ENCODE measurements at regions not wholly inside any gene's neighbourhood (a gene's known extent, or its start where the extent isn't known, plus 50 kb on each side); places are given as distances from the start of the nearest gene placed in this dataset.
"Not testable (repeated sequence)": the region's sequence is repeated elsewhere in the genome, so short reads cannot be mapped to it uniquely, and the experiment has no call there.

- not testable (repeated sequence) for DNase-seq
Measured at GRCh38 chr1:213601705-213602104, 386.1 kb upstream of the PROX1 start.

- DNase-seq, result no peak
Measured at GRCh38 chr1:213602796-213603486, 384.8 kb upstream of the PROX1 start.

DNA sequence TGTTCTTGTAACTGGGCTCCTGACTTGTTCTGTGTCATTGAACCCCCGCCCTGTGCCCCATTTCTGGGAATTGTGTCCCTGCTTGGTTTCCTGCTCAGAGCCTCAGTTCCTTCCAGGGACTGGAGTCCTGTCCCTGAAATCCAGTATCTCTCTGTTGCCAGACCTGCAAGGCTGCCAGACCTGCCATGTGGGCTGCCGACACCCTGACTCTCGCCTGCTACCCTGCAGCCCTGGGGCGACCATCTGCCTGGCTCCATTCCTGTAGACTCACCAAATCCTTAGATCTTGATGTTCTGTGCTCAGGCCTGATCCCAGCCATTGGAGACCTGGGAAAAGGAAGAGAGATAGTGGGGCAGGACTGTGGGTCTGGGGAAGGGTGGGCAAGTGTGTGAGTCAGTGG, 383.3 kb upstream of the PROX1 start:
- DNase-seq, result no peak

GRCh38 chr1:213605732-213606131, 382.0 kb upstream of the PROX1 start:
- DNase-seq, result no peak

GRCh38 chr1:213606252-213606820, 381.4 kb upstream of the PROX1 start:
- DNase-seq, result no peak

DNA sequence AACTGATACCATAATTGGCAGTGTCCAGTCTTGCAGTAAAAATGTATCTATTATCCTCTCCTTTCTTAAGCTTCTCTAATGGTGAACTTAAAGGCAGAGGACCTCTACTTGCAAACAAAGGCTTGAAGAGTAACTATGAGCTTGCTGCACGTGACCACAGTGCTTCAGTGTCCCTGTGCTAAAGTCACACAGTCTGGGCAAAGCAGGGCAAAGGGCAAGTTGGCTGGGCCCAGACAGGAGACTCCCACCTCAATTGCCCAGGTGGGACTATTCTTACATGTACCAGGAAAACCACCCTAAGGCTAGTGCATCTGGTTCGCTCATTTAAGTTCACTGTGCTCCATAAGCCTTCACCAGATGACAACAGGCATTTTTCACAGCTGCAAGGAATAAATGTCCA, 374.2 kb upstream of the PROX1 start:
- DNase-seq, result no peak

- DNase-seq, result no peak
Measured at GRCh38 chr1:213615226-213615916, 372.4 kb upstream of the PROX1 start.

DNA sequence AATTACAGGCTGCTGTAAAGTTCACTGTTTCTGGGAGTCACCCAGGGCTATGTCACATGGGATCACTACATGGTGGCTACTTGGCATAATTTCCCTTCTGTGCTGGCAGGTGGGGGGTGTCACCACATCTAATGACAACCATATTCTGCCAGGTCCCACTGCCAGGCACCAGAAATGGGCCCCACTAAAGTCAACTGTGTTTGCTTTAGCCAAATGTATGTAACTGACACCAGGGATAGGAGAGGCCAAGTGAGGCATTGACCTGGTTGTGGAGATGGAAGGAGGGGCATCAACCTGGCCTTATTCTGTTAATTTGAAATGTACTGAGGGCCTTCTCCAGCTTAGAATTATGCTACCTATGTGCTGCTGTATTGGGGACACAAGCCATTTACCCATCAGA, 370.6 kb upstream of the PROX1 start:
- no peak for DNase-seq

DNA sequence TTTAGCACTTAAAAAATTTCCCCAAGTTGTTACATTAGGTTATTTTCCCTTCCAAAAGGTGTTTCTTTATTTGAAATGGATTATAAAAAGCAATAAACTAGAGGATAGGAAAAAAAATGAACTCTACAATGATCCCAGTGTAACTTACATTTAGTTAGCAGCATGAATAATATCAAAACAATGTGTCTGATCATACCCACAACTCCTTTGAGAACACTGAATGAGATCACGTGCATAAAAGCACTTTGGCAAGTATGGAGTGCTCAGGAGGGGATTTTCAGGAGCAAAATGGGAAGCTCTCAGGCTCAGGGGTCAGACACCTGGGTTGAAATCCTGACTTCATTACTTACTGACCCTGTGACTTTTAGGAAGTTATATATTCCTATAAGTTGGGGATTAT, 369.7 kb upstream of the PROX1 start:
- DNase-seq, result no peak

DNA sequence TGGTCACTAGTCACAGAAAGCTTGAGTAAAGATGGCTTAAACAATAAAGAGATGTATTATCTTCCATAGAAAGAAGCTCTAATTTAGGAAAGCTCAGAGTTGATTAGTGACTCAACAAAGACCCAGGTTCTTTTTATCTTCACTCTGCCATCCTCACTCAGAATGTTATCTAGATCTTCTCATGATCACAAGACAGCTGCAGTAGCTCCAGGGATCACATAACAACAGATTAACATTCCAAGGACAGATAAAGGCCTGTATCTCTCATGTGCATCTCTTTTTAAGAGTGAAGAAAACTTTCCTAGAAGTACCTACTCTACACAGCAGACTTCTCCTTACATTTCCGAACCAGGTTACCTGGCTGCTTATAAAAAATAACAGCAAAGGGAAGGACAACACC, 368.7 kb upstream of the PROX1 start:
- DNase-seq, result no peak

DNA sequence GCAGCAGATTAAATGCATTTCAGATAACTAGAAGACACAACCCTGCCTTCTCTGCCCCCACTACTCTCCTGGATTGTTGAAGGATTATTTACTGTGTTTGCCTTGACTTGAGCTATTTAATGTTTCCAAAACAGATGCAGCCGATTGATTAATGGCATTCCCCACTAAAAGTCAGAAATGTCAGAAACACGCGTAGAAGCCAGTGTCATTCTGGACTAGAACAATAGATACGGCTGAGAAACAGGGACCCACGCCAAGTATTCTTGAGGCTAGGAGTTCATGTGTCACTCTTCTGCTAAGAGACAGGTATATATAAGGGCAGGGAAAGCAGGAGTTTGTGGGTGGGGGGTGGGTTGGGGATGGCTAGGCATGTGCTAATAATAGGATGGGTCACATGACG, 366.7 kb upstream of the PROX1 start:
- no peak for DNase-seq

GRCh38 chr1:213622365-213623063, 365.3 kb upstream of the PROX1 start:
- no peak for DNase-seq

DNA sequence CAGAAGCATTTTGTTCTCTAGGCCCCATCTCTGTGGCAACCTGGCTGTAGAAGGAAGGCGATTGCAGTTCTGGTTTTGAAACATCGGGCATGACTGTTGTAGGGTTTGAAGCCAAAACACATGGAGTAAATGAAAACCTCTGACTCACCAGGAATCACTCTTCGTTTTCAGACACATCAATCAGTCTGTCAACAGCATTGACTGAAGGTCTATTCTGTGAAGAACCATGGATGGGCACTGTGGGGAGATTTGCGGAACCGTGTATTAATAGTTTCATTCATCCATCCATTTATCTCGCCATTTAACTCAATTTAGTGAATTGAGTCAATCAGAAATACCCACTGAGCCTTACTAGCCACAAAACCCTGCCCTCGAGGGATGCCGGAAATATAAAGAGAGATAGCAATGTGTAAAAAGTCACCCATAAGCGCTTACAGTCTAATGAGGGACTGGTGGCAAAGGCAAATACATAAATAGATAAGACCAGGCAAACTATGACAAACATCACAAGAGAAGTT, 364.6 kb upstream of the PROX1 start:
- DNase-seq, result no peak

- DNase-seq, result no peak
Measured at GRCh38 chr1:213623862-213624261, 363.9 kb upstream of the PROX1 start.

DNA sequence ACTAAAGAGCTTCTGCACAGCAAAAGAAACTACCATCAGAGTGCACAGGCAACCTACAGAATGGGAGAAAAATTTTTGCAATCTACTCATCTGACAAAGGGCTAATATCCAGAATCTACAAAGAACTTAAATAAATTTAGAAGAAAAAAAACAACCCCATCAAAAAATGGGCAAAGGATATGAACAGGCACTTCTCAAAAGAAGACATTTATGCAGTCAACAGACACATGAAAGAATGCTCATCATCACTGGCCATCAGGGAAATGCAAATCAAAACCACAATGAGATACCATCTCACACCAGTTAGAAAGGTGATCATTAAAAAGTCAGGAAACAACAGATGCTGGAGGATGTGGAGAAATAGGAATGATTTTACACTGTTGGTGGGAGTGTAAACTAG, 351.0 kb upstream of the PROX1 start:
- DNase-seq, result not testable (repeated sequence)

GRCh38 chr1:213641312-213641711, 346.5 kb upstream of the PROX1 start:
- no peak for DNase-seq

GRCh38 chr1:213643360-213643759, 344.4 kb upstream of the PROX1 start:
- DNase-seq, result no peak

- DNase-seq, result no peak
Measured at GRCh38 chr1:213647864-213648650, 339.7 kb upstream of the PROX1 start.

GRCh38 chr1:213649373-213649772, 338.4 kb upstream of the PROX1 start:
- no peak for DNase-seq

- DNase-seq, result no peak
Measured at GRCh38 chr1:213650603-213651002, 337.2 kb upstream of the PROX1 start.

DNA sequence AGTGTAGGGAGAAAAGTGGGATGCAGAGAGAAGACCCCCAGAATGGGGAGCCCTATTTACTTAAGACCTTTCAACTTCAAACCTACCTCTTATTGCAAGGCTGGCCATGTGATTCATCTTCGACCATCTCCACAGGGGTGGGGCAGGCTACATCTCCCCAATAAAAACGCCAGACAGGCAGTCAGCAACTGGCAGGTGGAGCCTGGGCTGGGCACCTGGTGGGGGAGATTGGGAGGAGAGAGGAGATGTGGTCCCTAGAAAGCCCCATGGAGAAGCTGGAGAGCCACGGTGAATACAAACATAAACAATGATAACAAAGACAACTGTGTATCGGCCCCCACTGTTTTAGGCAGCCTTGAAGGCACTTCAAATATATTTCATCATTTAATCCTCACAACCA, 336.7 kb upstream of the PROX1 start:
- DNase-seq, result no peak

GRCh38 chr1:213652109-213652508, 335.7 kb upstream of the PROX1 start:
- no peak for DNase-seq

- DNase-seq, result no peak
Measured at GRCh38 chr1:213656039-213656438, 331.7 kb upstream of the PROX1 start.
